Astrocyte (in vitro differentiated cells and primary cell): ENCODE measurements at regions not wholly inside any gene's neighbourhood (a gene's known extent, or its start where the extent isn't known, plus 50 kb on each side); places are given as distances from the start of the nearest gene placed in this dataset.

Experiments
- CTCF ChIP-seq: IDR thresholded peaks from 2 replicates; pipeline ENCODE4 v1.5.1; 2011; ENCODE audit warnings: low read depth, mild to moderate bottlenecking, inconsistent platforms, low read length, moderate library complexity; ENCODE audit not compliant: insufficient read depth
- EZH2 ChIP-seq: IDR thresholded peaks from 2 replicates; pipeline ENCODE4 v1.6.1; 2012; ENCODE audit warnings: mild to moderate bottlenecking, low read length, inconsistent platforms; ENCODE audit not compliant: insufficient read depth

DNA sequence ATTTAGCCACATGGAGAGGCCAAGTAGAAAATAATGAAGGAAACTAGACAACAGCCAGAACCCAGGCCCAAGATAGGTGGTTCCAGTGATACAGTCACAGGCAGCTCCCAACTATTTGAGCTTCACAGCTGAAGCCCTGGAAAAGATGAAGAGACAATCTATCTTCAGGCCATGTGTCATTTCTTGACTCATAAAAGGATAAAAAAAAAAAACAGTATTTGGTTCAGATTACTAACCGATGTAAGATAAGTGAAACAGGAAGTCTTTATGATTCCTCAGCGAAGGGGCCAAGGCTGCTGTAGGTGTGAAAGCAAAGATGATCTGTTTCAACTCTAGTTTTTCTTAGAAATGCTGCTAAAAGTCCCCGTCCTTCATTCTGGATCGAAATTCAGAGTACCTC is 394.6 kb downstream of the ZNF385D start:
- TF ChIP-seq CTCF, result no peak
- TF ChIP-seq EZH2, result no peak
